ENCODE measurements at regions not wholly inside any gene's neighbourhood (a gene's known extent, or its start where the extent isn't known, plus 50 kb on each side); places are given as distances from the start of the nearest gene placed in this dataset.

DNA sequence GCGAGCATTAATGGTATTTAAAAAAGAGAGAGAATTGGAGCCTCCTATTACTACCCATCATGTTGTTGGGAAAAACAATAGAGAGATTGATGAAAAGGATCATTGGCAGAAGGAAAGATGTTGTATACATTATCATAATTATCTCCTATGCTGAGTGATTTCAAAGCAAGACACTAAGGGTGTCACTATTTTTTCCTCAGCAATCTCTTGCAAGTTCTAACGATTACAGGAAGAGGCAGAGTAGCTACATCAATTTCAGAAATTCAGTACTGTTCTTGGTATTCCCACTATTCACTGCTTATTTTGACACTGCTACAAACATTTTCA lies 891.2 kb downstream of the C6orf118 start:
- TF ChIP-seq, protein P1, sequence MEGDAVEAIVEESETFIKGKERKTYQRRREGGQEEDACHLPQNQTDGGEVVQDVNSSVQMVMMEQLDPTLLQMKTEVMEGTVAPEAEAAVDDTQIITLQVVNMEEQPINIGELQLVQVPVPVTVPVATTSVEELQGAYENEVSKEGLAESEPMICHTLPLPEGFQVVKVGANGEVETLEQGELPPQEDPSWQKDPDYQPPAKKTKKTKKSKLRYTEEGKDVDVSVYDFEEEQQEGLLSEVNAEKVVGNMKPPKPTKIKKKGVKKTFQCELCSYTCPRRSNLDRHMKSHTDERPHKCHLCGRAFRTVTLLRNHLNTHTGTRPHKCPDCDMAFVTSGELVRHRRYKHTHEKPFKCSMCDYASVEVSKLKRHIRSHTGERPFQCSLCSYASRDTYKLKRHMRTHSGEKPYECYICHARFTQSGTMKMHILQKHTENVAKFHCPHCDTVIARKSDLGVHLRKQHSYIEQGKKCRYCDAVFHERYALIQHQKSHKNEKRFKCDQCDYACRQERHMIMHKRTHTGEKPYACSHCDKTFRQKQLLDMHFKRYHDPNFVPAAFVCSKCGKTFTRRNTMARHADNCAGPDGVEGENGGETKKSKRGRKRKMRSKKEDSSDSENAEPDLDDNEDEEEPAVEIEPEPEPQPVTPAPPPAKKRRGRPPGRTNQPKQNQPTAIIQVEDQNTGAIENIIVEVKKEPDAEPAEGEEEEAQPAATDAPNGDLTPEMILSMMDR (conservative IDR thresholded peaks at IDR 0.05; ENCODE audit: low read length), result no peak
- no peak for TF ChIP-seq EZH2phosphoT487 (IDR thresholded peaks at IDR 0.05; ENCODE audit: borderline replicate concordance)
